ENCODE measurements at regions not wholly inside any gene's neighbourhood (a gene's known extent, or its start where the extent isn't known, plus 50 kb on each side); places are given as distances from the start of the nearest gene placed in this dataset.
A peak's percentile ranks its signal among the peaks of the same experiment; 100 is the strongest.

DNA sequence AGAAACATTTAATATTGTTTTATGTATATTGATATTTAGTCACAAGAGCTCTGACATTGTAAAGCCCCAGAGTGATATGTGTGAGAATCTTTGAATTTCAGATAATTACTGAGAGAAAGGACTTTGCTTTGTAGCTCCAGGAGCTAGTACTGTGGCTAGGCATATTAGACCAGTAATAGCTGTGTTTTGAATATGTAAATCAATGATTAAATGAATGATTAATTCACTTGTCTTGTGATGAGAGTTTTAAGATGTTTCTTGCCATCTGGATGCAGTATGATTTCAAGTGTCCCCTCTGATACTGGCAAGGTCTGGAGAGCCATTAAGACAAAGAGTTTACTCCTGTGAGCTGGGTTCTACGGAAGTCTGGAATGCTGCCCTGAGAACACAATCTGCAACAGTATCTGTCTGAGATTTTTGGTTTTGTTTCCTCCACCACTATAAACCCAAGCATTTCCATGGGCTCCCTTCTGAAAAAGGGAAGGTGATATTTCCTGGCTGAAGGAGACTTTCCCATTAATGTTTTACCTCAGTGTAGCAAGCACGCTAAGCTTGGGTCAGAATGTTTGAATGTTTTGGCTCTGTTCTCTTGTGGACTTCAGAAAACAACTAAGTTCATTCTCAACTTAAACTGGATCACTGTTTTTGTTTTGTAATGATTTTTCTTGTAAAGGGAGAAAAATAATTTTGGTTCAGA is 61.3 kb upstream of the BICC1 start:
- peak; percentile 45 for DNase-seq

- no peak for DNase-seq
Observed at GRCh38 chr10:58453105-58453504, 59.6 kb upstream of the BICC1 start.

GRCh38 chr10:58456179-58456578 is 56.5 kb upstream of the BICC1 start:
- DNase-seq = no peak

- no peak for DNase-seq
Observed at GRCh38 chr10:58457761-58458616, 54.7 kb upstream of the BICC1 start.

DNA sequence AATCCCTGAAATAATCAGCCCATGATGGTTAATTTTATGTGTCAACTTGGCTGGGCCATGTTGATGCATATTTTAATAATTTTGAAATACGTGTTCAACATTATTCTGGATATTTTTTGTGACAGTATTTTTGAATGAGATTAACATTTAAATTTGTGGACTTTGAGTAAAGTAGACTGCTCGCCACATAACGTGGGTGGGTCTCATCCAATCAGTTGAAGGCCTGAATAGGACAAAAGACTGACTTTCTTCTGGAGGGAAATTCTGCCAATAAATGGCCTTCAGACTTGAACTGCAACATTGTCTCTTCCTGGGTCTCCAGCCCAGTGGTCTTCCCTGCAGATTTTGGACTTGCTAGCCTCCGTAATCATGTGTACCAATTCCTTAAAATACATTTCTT is 53.6 kb upstream of the BICC1 start:
- no peak for DNase-seq

GRCh38 chr10:58460157-58460556 is 52.5 kb upstream of the BICC1 start:
- DNase-seq = no peak

DNA sequence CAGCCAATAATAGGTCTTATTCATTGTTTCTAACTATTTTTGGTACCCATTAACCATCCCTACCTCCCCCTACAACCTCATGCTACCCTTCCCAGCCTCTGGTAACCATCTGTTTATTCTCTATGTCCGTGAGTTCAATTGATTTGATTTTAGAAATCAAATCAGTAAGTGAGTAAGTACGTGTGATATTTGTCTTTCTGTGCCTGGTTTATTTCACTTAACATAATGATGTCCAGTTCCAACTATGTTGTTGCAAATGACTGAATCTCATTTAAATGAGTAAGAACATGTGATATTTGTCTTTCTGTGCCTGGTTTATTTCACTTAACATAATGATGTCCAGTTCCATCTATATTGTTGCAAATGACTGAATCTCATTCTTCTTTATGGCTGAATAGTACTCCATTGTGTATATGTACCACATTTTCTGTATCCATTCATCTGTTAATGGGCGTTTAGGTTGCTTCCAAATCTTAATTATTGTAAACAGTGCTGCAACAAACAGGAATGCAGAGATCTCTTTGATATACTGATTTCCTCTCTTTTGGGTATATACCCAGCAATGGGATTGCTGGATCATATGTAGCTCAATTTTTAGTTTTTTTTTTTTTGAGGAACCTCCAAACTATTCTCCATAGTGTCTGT is 49.7 kb upstream of the BICC1 start:
- no peak for DNase-seq
